Sigmoid colon (tissue), 6 donors: ENCODE measurements at regions not wholly inside any gene's neighbourhood (a gene's known extent, or its start where the extent isn't known, plus 50 kb on each side); places are given as distances from the start of the nearest gene placed in this dataset.
A peak's percentile ranks its signal among the peaks of the same experiment; 100 is the strongest.

Source experiments
- DNase-seq: peaks from one replicate; pipeline ENCODE4 v3.0.0-alpha.2; 2019
- H3K27ac ChIP-seq, 4 donors: fragments of 200-600 bp; sonication (generic); one replicate each; pipeline ENCODE4 v1.5.1; 2016 to 2019; ENCODE audit warnings: mild to moderate bottlenecking in 1 of 4
- H3K27me3 ChIP-seq, 3 donors: fragments of 200-600 bp; sonication (generic); one replicate each; pipeline ENCODE4 v1.5.1; 2019; ENCODE audit warnings: mild to moderate bottlenecking in 1 of 3
- H3K36me3 ChIP-seq, 4 donors: fragments of 200-600 bp; sonication (generic); one replicate each; pipeline ENCODE4 v1.5.1; 2016 to 2019
- H3K4me1 ChIP-seq, 4 donors: fragments of 200-600 bp; sonication (generic); one replicate each; pipeline ENCODE4 v1.5.1; 2017 to 2019
- H3K4me3 ChIP-seq, 4 donors: fragments of 200-600 bp; sonication (generic); one replicate each; pipeline ENCODE4 v1.5.1; 2017 to 2019; ENCODE audit warnings: mild to moderate bottlenecking in 2 of 4, moderate library complexity in 1 of 4
- H3K9me3 ChIP-seq, 4 donors: fragments of 200-600 bp in 3 of 4; sonication (generic) in 3 of 4; one replicate each; pipeline versions ENCODE4 v1.5.1 to v1.6.1; 2013 to 2019
- EP300 ChIP-seq, 4 donors: sonication (generic); formaldehyde crosslinking; IDR thresholded peaks; one replicate each; pipeline ENCODE4 v1.6.1; 2017; ENCODE audit warnings: antibody characterized with exemption in 4 of 4
- POLR2A ChIP-seq, 2 donors: fragments of 450-650 bp; IDR thresholded peaks; one replicate each; pipeline ENCODE4 v1.6.1; 2016; ENCODE audit warnings: antibody characterized with exemption in 2 of 2, mild to moderate bottlenecking in 2 of 2, moderate library complexity in 2 of 2
- POLR2AphosphoS5 ChIP-seq, 4 donors: sonication (generic); formaldehyde crosslinking; IDR thresholded peaks; one replicate each; pipeline ENCODE4 v1.6.1; 2017; ENCODE audit warnings: antibody characterized with exemption in 4 of 4
- WGBS, 2 donors: extraction: QIAGEN DNeasy Blood & Tissue Kit; methylation state at CpG; one replicate each; pipeline ENCODE4 v1.1.7; 2013; 5-methylcytosine and 5-hydroxymethylcytosine counted together
- intact Hi-C: fragments of 100-400 bp; cut with DNase I; formaldehyde crosslinking; loops from one replicate; pipeline ENCODE4 v1.15.1; 2023
- TF ChIP-seq, protein P1 (sequence below), 4 experiments: fragments of 450-650 bp in 3 of 4; fragments of 200-600 bp in 1 of 4; IDR thresholded peaks; one replicate each; pipeline ENCODE4 v1.5.1; 2016 to 2019; ENCODE audit warnings: antibody characterized with exemption in 4 of 4, mild to moderate bottlenecking in 3 of 4, moderate library complexity in 2 of 4
- donor health status: healthy with polysubstance abuse.
- donor health status: healthy.

DNA sequence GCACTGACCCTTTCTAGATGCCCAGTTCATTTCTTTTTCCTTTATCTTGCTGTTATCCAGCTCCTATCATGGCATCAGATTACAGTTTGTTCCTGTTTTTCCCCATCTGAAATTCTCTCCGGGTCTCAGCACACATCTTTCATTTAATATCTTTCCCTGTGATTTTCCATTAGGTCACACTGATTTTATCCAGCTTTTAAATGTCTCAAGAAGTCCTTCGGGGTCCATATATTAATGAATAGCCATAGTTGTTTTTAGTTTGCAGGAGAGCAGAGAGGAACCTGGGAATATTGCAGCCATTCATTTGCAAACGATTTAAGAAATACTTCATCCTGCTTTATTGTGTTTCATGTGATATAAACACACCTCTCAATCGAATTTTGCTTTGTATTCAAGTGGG, 374.2 kb downstream of the TDRD15 start:
- H3K27ac ChIP-seq = no peak overlapping the region
- TF ChIP-seq POLR2AphosphoS5 (IDR thresholded peaks at IDR 0.05) (no peak), POLR2A (IDR thresholded peaks at IDR 0.05) (no peak), EP300 (IDR thresholded peaks at IDR 0.05) (no peak)
- TF ChIP-seq, protein P1, sequence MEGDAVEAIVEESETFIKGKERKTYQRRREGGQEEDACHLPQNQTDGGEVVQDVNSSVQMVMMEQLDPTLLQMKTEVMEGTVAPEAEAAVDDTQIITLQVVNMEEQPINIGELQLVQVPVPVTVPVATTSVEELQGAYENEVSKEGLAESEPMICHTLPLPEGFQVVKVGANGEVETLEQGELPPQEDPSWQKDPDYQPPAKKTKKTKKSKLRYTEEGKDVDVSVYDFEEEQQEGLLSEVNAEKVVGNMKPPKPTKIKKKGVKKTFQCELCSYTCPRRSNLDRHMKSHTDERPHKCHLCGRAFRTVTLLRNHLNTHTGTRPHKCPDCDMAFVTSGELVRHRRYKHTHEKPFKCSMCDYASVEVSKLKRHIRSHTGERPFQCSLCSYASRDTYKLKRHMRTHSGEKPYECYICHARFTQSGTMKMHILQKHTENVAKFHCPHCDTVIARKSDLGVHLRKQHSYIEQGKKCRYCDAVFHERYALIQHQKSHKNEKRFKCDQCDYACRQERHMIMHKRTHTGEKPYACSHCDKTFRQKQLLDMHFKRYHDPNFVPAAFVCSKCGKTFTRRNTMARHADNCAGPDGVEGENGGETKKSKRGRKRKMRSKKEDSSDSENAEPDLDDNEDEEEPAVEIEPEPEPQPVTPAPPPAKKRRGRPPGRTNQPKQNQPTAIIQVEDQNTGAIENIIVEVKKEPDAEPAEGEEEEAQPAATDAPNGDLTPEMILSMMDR (IDR thresholded peaks at IDR 0.05) = no peak
- no peak for DNase-seq
- intact Hi-C loops = no loop called here
- H3K36me3 ChIP-seq = no peaks in the 10 kb centered on the region
- H3K4me3 ChIP-seq = no peak overlapping the region
- peaks cover 0 to 46% (median 30%) of the 10 kb centered on the region in 4 donors for H3K4me1 ChIP-seq
- H3K9me3 ChIP-seq = no peaks in the 10 kb centered on the region
- no peaks in the 10 kb centered on the region for H3K27me3 ChIP-seq
- WGBS, 2 donors = 65 to 66% methylated on average over 4 of the region's 4 CpGs

- intact Hi-C loops = no loop called here
- peak in 3 of 4 donors; percentile 25 to 90 (median 78) for TF ChIP-seq EP300 (IDR thresholded peaks at IDR 0.05)
- peak in 3 of 4 donors; percentile 81 to 96 (median 96) for TF ChIP-seq POLR2AphosphoS5 (IDR thresholded peaks at IDR 0.05)
- no peak for TF ChIP-seq POLR2A (IDR thresholded peaks at IDR 0.05)
- H3K36me3 ChIP-seq = no peaks in the 10 kb centered on the region
- DNase-seq = no peak
- H3K9me3 ChIP-seq = no peaks in the 10 kb centered on the region
- no peaks in the 10 kb centered on the region for H3K27me3 ChIP-seq
- no peak overlapping the region for H3K4me3 ChIP-seq
- H3K4me1 ChIP-seq = peaks cover 0 to 46% (median 30%) of the 10 kb centered on the region in 4 donors
- H3K27ac ChIP-seq = peak overlapping the region in 1 of 4 donors; percentile 54
- WGBS, 2 donors = 17 to 48% methylated on average over 4 of the region's 4 CpGs
Measured at GRCh38 chr2:21500401-21500945, 376.7 kb downstream of the TDRD15 start.

GRCh38 chr2:21501376-21502027, 377.7 kb downstream of the TDRD15 start:
- H3K36me3 ChIP-seq = no peaks in the 10 kb centered on the region
- H3K27ac ChIP-seq = peak overlapping the region in 3 of 4 donors; percentile 12 to 54 (median 54)
- WGBS, 2 donors = 74 to 81% methylated on average over 5 of the region's 5 CpGs

GRCh38 chr2:21515903-21516302, 392.1 kb downstream of the TDRD15 start:
- H3K4me3 ChIP-seq = no peak overlapping the region
- H3K4me1 ChIP-seq = no peaks in the 10 kb centered on the region
- H3K27ac ChIP-seq = no peak overlapping the region
- H3K36me3 ChIP-seq = no peaks in the 10 kb centered on the region
- WGBS, 2 donors = 79 to 84% methylated on average over 1 of the region's 1 CpG
- no peaks in the 10 kb centered on the region for H3K27me3 ChIP-seq
- TF ChIP-seq EP300 (IDR thresholded peaks at IDR 0.05) (no peak), POLR2A (IDR thresholded peaks at IDR 0.05) (no peak), POLR2AphosphoS5 (IDR thresholded peaks at IDR 0.05) (no peak)
- TF ChIP-seq, protein P1 (IDR thresholded peaks at IDR 0.05) = no peak
- intact Hi-C loops = no loop called here
- H3K9me3 ChIP-seq = no peaks in the 10 kb centered on the region
- no peak for DNase-seq

More at GRCh38 chr2:21501376-21502027, 377.7 kb downstream of the TDRD15 start:
- Histone ChIP-seq H3K4me3 (no peak overlapping the region), H3K9me3 (no peaks in the 10 kb centered on the region), H3K27me3 (no peaks in the 10 kb centered on the region), H3K4me1 (peaks cover 0 to 46% (median 30%) of the 10 kb centered on the region in 4 donors)
- intact Hi-C loops = no loop called here
- no peak for DNase-seq
- TF ChIP-seq POLR2AphosphoS5 (IDR thresholded peaks at IDR 0.05) (peak in 2 of 4 donors; percentile 21 to 41), POLR2A (IDR thresholded peaks at IDR 0.05) (no peak), EP300 (IDR thresholded peaks at IDR 0.05) (no peak)
- TF ChIP-seq, protein P1 (IDR thresholded peaks at IDR 0.05) = no peak

- intact Hi-C loops = no loop called here
- TF ChIP-seq POLR2AphosphoS5 (IDR thresholded peaks at IDR 0.05) = no peak
- DNase-seq = no peak
- 85 to 93% methylated on average over 1 of the region's 1 CpG for WGBS, 2 donors
- Histone ChIP-seq H3K27ac (no peak overlapping the region), H3K4me3 (no peak overlapping the region), H3K9me3 (no peaks in the 10 kb centered on the region), H3K36me3 (no peaks in the 10 kb centered on the region), H3K27me3 (no peaks in the 10 kb centered on the region), H3K4me1 (no peaks in the 10 kb centered on the region)
Measured at GRCh38 chr2:21519412-21519811, 395.6 kb downstream of the TDRD15 start.
